ENCODE measurements at regions not wholly inside any gene's neighbourhood (a gene's known extent, or its start where the extent isn't known, plus 50 kb on each side); places are given as distances from the start of the nearest gene placed in this dataset.

DNA sequence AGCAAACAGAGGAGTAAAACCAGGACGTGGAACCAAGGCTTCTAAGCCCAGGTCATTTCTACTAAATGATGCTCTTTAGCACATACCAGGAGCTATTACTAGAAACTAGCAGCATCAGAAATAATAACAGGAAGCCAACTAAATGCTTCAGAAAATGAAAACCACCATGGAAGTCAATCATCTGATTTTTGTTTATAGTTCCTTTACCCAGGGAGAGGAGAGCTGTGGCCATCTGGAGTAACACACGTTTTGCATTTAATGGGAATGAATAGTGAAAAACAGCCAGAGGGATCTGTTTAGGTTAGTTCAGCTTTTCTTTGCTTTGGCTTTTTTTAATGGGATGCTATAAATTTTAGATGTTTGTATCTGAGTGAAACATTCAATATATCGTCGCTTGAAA lies 250.7 kb upstream of the ARHGAP20 start:
- Histone ChIP-seq H3K4me1 (ENCODE audit: insufficient read depth, low read length) (no peaks in the 10 kb centered on the region), H2BK12ac (ENCODE audit: insufficient read length, low read depth, low read length) (no peak overlapping the region), H3K18ac (ENCODE audit: insufficient read length, low read depth, low read length) (no peak overlapping the region), H3K79me2 (ENCODE audit: insufficient read depth, low read length) (no peaks in the 10 kb centered on the region), H4K91ac (ENCODE audit: insufficient read length, low read depth, low read length) (no peak overlapping the region), H2AFZ (ENCODE audit: low read length) (no peak overlapping the region), H3T11ph (ENCODE audit: low read length) (no peak overlapping the region), H2BK120ac (ENCODE audit: low read depth, low read length, poor library complexity, severe bottlenecking) (no peak overlapping the region), H3K23ac (ENCODE audit: insufficient read length, low read depth, low read length) (no peak overlapping the region), H2BK5ac (ENCODE audit: insufficient read length, low read length) (no peak overlapping the region), H3K14ac (ENCODE audit: insufficient read depth, low read length) (no peak overlapping the region), H4K20me1 (ENCODE audit: control insufficient read depth, insufficient read depth, insufficient read length) (no peaks in the 10 kb centered on the region), H2BK20ac (ENCODE audit: low read depth, low read length, poor library complexity, severe bottlenecking) (no peak overlapping the region), H3K56ac (ENCODE audit: insufficient read length, low read depth, low read length) (no peak overlapping the region), H3K9me3 (ENCODE audit: control insufficient read depth, low read depth, low read length) (no peaks in the 10 kb centered on the region), H2BK15ac (ENCODE audit: low read depth, low read length) (no peak overlapping the region), H3K9ac (ENCODE audit: extremely low read depth, insufficient read length, low read length) (no peak overlapping the region), H3K4ac (ENCODE audit: low read depth, low read length) (no peak overlapping the region), H4K8ac (replicated peaks; ENCODE audit: insufficient read length, low read depth, low read length) (no peak overlapping the region), H2AK5ac (ENCODE audit: insufficient read length, low read length) (no peak overlapping the region), H4K5ac (ENCODE audit: insufficient read length, low read depth, low read length) (no peak overlapping the region), H3K23me2 (ENCODE audit: insufficient read length, low read depth, low read length, poor library complexity, severe bottlenecking) (no peaks in the 10 kb centered on the region), H3K4me2 (ENCODE audit: insufficient read depth, insufficient read length, low read length) (no peak overlapping the region), H3K27ac (ENCODE audit: insufficient read length, low read depth, low read length) (no peak overlapping the region), H3K79me1 (ENCODE audit: insufficient read depth, low read depth, low read length, poor library complexity, severe bottlenecking) (no peaks in the 10 kb centered on the region), H3K27me3 (ENCODE audit: insufficient read depth, low read length) (no peaks in the 10 kb centered on the region)
- TF ChIP-seq, protein P1, sequence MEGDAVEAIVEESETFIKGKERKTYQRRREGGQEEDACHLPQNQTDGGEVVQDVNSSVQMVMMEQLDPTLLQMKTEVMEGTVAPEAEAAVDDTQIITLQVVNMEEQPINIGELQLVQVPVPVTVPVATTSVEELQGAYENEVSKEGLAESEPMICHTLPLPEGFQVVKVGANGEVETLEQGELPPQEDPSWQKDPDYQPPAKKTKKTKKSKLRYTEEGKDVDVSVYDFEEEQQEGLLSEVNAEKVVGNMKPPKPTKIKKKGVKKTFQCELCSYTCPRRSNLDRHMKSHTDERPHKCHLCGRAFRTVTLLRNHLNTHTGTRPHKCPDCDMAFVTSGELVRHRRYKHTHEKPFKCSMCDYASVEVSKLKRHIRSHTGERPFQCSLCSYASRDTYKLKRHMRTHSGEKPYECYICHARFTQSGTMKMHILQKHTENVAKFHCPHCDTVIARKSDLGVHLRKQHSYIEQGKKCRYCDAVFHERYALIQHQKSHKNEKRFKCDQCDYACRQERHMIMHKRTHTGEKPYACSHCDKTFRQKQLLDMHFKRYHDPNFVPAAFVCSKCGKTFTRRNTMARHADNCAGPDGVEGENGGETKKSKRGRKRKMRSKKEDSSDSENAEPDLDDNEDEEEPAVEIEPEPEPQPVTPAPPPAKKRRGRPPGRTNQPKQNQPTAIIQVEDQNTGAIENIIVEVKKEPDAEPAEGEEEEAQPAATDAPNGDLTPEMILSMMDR (conservative IDR thresholded peaks at IDR 0.05) = no peak
- DNase-seq = no peak
- no CpG with 5 or more reads among the region's 4 CpGs for WGBS (ENCODE audit: extremely low coverage, insufficient read length, low lambda C conversion rate)
- H3K27me3 Mint-ChIP-seq (ENCODE audit: low read depth) = no peaks in the 10 kb centered on the region; the same call in 1 of the 2 replicates
- H3K36me3 Mint-ChIP-seq (ENCODE audit: insufficient read depth in 1 of 3, low read depth in 3 of 3) = no peaks in the 10 kb centered on the region
- no peak overlapping the region for H3K27ac Mint-ChIP-seq
- no peak overlapping the region for H3K4me3 Mint-ChIP-seq
- 0 out of 4 replicates have a peak, but pooled peaks cover 0 to 3% of the 10 kb centered on the region in 2 experiments for H3K4me1 Mint-ChIP-seq
- H3K9me3 Mint-ChIP-seq = no peaks in the 10 kb centered on the region
